Activated CD8-positive, alpha-beta memory T cell treated with anti-CD3 and anti-CD28 coated beads for 36 hours (primary cell): ENCODE measurements at regions not wholly inside any gene's neighbourhood (a gene's known extent, or its start where the extent isn't known, plus 50 kb on each side); places are given as distances from the start of the nearest gene placed in this dataset.

ENCODE experiments used
- CTCF ChIA-PET: fragments of 350-600 bp; sonication (Branson Sonifier 250); formaldehyde crosslinking; loops from one replicate; lab custom pipeline; 2021; ENCODE audit warnings: antibody characterized with exemption; lab: Charles Lee
- POLR2A ChIA-PET: fragments of 350-600 bp; sonication (Branson Sonifier 250); formaldehyde crosslinking; loops from one replicate; lab custom pipeline; 2021; ENCODE audit warnings: antibody characterized with exemption; lab: Charles Lee

- POLR2A ChIA-PET, result no interaction called here
- CTCF ChIA-PET, result no interaction called here
These were observed 321.0 kb downstream of the RPS6KC1 start for GRCh38 chr1:213371847-213372619.

- CTCF ChIA-PET, result no interaction called here
These were observed 323.3 kb downstream of the RPS6KC1 start for GRCh38 chr1:213374369-213374768.

GRCh38 chr1:213375002-213375401 lies 324.0 kb downstream of the RPS6KC1 start:
- ChIA-PET POLR2A (no interaction called here), CTCF (no interaction called here)

More at GRCh38 chr1:213374369-213374768, 323.3 kb downstream of the RPS6KC1 start:
- POLR2A ChIA-PET, result no interaction called here

- ChIA-PET POLR2A (no interaction called here), CTCF (no interaction called here)
These were observed 325.9 kb downstream of the RPS6KC1 start for GRCh38 chr1:213376862-213377372.

DNA sequence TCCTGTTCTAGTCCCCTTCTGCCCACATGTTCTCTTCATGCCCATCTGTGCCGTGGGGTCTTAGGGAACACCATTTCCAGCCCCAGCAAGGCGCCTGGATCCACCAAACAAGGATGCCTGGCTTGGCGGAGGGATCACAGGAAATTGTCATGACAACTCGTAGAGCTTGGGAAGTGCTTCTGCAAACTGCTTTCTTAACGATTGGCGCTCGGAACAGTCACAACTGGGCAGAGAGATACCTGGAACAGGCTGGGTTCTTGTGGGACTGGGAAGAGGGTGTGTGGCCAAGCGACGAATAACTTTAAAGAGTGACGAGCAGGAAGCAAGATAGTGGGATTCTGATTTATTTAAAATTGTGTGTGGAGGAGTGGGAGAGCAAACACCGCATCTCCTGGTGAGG lies 329.8 kb downstream of the RPS6KC1 start:
- ChIA-PET POLR2A (no interaction called here), CTCF (no interaction called here)

GRCh38 chr1:213381572-213382084 lies 330.6 kb downstream of the RPS6KC1 start:
- POLR2A ChIA-PET, result no interaction called here
- CTCF ChIA-PET, result no interaction called here

DNA sequence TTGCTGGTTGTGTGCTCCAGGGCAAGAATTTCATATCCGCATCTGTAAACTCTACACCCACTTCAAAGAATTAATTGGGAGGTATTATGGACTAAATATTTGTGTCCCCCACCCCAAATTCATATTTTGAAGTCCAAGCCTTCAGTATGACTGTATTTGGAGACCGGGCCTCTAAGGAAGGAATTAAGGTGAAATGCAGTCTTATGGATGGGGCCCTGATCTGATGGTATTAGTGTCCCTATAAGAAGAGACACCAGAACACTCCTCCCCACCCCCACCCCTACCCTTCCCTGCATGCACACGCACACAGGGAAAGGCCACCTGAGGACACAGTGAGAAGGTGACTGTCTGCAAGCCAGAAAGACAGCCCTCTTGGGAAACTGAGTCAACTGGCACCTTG lies 332.4 kb downstream of the RPS6KC1 start:
- ChIA-PET POLR2A (no interaction called here), CTCF (no interaction called here)

GRCh38 chr1:213385201-213385600 lies 334.2 kb downstream of the RPS6KC1 start:
- ChIA-PET CTCF (no interaction called here), POLR2A (no interaction called here)

GRCh38 chr1:213385806-213386324 lies 334.8 kb downstream of the RPS6KC1 start:
- CTCF ChIA-PET, result no interaction called here

DNA sequence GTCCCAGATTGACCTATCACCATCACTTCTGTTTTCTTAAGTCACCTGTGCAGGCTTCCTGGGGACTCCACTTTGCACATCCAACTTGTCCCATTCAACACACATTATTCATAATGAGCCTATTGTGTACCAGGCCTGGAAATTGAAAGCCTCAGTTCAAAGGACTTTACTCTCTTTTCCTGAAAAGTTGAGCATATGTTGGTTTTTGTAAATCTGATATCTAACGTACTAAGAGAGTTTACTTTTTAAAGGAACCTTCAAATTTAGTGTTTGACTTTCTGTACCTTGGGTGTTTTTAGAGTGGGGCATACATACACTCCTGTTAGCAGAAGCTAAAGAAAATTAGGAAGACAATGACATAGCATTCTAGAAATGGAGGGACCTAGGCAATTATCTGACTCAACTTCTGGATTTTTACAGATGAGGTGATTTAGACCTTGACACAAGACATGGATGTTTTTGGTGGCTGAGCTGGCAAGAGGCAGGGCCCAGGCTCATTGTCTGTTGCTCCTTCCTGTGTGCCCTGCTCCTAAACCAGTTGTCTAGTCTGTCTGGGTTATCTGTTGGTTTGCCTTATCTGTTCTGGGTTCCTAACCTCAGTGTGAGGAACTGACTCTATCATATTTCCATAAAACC lies 336.5 kb downstream of the RPS6KC1 start:
- ChIA-PET CTCF (no interaction called here), POLR2A (no interaction called here)

More at GRCh38 chr1:213385806-213386324, 334.8 kb downstream of the RPS6KC1 start:
- POLR2A ChIA-PET, result no interaction called here

DNA sequence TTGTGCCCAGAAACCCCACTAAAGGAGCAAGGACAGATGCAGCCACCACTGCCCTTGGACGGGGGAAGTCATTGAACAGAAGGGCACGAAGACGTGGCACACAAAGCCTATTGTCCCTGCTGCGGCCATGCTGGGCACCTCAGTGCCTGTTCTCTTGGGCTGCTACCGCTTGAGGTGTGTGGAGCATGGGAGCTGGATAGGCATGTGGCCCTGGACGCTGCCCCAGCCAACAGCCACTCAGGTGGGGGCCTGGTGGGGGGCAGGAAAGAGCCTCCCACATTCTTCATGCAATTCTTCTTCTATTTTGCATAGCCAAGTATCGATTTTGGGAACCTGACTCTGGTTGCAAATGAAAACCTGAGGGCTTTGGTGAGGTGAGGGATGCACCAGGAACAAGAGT lies 337.2 kb downstream of the RPS6KC1 start:
- POLR2A ChIA-PET, result no interaction called here
- CTCF ChIA-PET, result no interaction called here

DNA sequence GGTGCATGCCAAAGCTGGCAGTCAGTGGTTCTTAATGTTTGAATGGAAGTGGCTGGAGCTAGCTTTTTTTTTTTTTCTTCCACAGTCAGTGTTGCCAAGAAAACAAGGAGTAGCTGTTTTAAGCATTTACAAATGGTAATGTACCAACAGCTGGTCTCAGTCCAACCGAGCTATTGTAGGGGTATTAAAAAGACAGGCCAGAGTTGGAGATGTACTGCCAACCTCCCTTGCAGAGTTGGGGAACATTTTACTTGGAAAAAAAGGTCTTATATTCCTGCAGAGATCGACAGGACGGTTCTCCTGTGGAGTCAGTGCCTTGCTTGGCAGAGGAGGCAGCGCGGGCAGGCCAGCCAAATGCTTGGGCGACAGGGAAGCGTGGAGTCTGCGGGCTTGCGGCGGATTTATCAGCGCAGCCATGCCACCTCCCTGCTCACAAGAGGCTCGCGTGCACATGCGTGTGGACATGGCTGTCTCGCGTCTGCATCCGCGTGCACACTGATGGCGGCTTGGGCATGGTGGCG lies 338.1 kb downstream of the RPS6KC1 start:
- POLR2A ChIA-PET, result no interaction called here
- CTCF ChIA-PET, result no interaction called here

DNA sequence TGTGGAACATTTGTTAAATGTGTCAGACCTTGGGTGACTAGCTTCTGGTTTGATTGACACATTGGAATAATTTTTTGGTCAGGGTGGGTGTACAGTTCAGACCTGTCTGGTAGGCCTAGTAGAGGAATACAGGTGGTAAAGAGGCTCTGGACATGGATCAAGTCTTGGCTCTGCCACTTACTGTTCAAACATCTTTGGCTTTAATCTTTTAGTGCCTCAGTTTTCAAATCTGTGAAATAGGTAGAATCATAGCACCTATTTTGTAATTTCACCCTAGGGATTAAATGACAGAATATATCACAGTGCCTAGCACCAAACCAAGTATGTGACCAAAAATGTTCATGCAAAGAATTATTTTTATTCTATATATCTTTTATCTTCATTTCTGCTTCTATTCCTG lies 340.4 kb downstream of the RPS6KC1 start:
- ChIA-PET CTCF (no interaction called here), POLR2A (no interaction called here)

- CTCF ChIA-PET, result no interaction called here
- POLR2A ChIA-PET, result no interaction called here
These were observed 342.8 kb downstream of the RPS6KC1 start for GRCh38 chr1:213393860-213394259.

- ChIA-PET CTCF (no interaction called here), POLR2A (no interaction called here)
These were observed 343.8 kb downstream of the RPS6KC1 start for GRCh38 chr1:213394837-213395236.

DNA sequence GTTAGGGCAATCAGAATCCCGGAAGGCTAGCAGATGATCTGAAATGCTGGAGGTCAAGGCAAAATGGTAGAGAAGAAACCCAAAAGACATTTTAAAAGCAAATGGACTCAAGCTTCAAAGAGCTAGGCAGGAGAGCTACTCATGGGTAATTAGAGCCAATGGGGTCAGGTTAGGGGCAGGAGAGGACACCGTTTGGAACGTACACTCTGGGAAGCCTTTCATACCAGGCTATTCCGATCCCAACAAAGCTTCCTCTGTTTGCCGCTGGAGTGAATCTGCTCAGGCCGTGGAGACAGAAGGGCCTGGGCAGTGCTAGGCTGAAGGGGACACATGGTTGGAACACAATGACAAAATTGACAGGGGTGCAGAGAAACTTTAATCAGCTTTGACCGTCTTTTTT lies 346.6 kb downstream of the RPS6KC1 start:
- POLR2A ChIA-PET, result no interaction called here
- CTCF ChIA-PET, result no interaction called here

DNA sequence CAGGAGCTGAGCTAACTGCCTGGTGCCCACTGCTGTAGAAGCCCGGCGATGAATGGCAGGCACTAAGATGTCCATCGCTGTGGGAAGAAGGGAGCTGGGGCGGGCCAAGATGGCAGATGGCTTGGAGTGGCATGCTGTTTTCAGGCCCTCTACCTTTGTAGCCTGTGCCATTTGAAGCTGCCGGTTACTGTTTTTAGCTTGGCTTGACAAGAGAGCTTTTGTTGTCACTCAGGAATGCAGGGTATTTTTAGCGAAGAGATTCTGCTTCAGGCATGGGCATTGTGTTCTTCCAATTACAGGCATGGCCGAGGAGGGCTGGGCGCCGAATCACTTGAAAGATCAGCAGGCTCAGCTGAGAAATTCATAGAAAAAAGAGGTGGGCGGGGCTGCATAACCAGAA lies 348.7 kb downstream of the RPS6KC1 start:
- ChIA-PET POLR2A (no interaction called here), CTCF (interaction anchor here (1.0 kb wide), 1 partner anchor 8 kb away, joined by 3 read pairs; no protein-coding TSS in a partner anchor)

DNA sequence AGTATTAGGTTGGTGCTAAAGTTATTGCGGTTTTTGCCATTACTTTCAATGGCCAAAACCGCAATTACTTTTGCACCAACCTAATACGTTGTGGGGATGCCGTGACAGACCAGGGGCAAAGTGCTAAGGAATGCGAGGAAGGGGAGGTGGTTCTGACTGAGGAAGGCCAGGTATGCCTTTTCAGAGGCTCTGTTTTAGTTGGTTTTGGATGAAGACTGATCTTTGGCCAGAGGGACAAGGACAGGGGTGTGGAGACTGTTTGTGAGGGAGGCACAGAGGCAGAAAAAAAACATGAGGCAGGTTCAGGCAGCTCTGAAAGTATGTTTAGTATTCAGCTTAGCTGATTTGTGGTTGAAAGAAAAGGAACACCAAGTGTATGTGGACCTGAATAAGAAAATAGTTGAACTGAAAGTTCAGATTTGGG lies 358.2 kb downstream of the RPS6KC1 start:
- ChIA-PET POLR2A (no interaction called here), CTCF (no interaction called here)

DNA sequence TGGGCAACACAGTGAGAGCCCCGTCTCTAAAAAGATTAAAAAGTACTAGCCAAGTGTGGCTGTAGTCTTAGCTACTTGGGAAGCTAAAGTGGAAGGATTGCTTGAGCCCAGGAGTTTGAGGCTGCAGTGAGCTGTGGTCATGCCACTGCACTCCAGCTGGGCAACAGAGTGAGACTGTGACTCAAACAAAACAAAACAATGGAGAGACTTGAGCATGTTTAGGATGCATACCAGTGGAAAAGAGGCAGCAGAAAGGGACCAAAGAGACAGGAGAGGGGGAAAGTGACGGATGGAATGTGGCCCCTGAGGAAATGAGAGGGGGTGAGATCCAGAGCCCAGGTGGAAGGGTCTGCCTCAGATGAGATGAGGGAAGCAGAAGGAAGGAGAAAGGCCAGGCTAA lies 358.9 kb downstream of the RPS6KC1 start:
- CTCF ChIA-PET, result no interaction called here
- POLR2A ChIA-PET, result no interaction called here

DNA sequence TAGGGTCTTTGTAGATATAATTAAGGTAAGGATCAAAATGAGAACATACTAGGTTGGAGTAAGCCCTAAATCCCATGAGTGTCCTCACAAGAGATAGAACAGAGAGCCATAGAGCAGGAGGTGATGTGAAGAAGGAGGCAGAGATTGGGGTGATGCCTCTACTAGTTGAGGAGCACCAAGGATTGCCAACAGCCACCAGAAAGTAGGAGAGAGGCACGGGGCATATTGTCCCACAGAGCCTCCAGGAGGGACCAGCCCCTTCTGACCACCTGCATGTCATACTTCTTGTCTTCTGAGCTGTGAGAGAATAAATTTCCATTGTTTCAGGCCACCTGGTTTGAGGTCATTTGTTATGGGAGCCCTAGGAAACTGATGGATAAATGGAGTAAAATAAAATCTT lies 363.3 kb downstream of the RPS6KC1 start:
- ChIA-PET POLR2A (no interaction called here), CTCF (no interaction called here)
